ENCODE measurements at regions not wholly inside any gene's neighbourhood (a gene's known extent, or its start where the extent isn't known, plus 50 kb on each side); places are given as distances from the start of the nearest gene placed in this dataset.

DNA sequence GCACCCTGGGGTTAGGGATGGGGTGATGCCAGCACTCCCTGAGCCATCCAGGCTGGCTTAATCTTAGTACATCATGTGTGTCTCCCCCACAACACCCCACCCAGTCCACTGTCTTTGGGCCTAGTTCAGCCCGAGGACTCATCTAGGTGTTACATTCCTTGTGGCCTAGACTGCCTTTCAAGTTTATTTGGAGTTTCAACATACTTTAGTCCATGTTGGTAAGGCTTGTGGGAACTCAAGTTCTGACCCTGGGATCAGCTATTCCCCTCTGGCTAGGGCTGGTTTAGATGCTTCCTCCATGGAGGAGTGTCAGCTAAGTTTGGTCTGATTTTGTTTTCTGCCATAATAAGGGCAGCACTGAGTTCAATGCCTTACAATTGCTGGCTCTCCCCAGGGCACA is 302.4 kb downstream of the SMARCA2 start:
- DNase-seq, result no peak

DNA sequence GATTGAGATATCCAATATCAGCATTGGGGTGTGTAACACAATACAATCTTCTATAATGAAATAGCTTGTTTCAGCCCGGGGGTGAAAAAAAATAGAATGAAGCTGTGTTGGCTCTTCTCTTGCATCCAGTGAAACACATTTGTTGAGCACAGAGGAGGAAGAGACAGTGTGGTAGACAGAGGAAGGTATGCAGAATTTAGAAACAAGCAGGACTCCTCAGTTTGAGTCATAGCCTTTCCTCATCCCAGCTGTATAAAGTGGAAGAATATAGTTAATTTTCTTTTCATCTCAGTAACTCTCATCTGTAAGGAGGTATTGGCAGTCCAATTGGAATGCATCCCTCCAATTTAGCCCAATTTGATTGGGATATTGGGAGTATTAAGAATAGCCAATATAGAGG is 302.2 kb upstream of the VLDLR start:
- no peak for DNase-seq

DNA sequence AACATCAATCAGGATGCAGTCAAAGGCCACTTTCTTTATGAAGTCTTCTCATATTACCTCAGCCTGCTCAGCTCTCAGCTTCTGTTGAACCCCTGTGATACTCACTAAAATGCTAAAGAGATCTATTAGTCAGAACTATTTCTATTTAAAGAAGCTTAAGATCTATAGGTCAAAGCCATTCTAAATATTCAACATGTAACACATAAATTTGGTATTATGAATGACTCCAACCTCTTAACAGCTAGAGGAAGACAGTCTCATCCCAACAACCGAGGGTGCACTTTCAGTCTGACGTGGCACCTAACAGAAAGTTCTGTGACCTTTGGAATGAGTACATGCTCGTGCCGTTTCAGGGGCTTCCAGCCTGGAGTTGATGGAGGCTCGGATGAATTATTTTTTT is 301.5 kb upstream of the VLDLR start:
- no peak for DNase-seq

DNA sequence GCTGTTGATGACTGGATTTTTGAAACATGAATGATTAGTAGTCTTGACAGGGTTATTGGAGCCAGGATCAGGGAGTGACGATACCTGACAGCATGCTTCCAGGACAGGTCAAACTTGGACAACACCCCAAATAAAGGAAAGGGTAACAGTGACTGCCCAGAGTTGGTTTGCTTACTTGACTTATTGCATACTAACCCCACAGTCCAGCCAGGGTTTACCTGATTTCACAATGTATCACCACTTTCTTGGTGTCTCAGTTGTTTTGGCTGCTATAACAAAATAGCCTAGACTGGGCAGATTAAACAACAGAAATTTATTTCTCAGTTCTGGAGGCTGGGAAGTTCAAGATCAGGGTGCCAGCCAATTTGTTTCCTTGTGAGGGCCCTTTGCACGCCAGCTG is 301.0 kb upstream of the VLDLR start:
- DNase-seq, result no peak

DNA sequence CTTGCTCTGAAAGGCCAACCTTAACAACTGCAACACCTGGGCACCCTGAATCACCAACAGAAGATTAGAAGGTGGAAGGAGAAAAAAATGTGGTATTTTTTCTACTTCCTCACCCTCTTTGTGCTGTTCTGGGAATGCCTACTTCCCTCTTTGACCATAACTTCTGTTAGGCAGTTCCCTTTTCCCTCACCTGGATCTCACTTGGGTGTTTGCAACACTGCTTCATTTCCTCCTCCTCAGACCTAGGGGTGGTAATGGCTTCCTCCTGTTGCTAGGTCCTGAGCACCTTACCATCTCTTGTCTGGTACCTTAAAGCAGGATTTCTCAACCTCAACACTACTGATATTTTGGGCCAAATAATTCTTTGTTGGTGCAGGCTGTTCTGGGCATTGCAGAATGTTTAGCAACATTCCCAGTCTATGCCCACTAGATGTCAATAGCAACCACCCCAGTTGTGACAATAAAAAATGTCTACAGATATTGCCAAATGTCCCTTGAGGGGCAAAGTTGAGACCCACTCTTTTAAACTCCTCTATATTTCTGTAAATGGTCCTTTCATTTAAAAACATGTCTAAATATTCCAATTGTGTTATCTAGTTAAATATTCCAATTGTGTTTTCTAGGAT is 300.0 kb upstream of the VLDLR start:
- DNase-seq, result no peak

DNA sequence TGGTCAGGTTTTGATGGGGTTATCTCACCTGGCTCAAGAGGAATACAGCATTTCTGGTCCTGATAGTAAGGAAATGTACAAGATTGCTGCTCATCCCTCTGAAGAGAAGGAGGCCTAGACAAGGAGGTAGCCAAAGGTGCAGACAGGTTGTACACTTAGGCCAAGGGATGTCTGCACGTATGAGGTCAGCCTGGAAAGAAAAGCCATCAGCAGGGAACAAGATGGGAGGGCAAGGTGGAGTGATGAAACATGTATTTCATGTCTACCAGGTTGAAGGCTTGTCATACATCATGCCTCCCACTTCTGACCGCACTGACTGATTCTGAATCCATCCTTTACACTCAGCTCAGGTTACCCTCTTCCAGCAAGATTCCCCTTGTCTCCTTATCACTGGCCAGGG is 296.8 kb upstream of the VLDLR start:
- DNase-seq, result no peak

DNA sequence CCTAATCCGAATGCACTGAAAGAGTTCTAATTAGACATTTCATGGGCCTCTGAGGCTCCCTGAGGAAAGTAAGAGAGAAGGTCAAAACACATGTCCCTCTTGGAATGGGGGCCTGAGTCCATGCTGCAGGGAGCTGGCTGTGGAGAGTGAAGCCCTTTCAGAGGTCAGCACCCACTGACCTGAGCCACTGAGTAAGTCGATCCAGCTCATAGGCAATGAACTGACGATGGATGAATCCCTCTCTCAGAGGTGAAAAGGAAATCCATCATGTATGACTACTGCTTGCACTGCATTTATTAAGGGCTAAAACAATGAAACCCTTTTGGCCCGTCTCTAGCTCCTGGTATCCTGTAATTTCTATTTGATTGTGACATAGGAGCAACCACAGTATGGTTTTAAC is 288.9 kb upstream of the VLDLR start:
- DNase-seq, result no peak

DNA sequence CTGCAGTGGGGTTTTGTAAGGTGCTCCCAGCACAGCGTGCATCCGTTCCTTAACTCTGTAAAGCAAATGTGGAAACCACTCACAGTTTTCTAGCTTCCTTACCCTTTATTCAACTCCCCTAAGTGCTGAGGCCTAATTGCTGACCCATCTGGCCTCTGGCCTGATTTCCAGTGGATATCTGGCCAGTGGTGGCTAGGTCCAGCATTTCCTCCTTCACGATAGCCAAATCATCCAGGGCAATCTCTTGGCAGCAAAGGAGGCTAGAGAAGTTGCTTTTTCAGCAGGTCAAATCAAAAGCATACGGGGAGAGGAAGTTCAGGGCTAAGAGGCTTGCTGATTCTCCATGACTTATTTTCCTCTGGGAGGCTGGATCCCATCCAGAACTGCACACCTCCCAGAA is 286.3 kb upstream of the VLDLR start:
- DNase-seq, result no peak

DNA sequence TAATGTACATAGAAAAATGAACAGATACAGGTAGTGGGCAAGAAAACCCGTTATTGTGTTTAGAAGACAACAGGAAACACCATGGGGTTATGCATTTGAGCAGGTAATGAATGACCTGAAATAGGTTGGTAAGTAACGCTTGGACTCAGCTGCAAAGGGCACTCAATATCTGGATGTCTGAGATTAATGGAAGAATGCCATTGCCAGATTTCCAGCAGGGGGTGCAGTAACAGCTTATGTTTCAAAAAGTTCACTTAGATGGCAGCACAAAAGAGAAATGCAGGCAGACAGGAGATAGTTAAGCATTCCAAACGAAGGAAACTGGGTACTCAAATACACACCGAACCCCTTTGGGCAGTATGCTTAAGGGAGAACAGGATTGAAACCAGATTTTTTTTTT is 285.5 kb upstream of the VLDLR start:
- peak; percentile 9 for DNase-seq

DNA sequence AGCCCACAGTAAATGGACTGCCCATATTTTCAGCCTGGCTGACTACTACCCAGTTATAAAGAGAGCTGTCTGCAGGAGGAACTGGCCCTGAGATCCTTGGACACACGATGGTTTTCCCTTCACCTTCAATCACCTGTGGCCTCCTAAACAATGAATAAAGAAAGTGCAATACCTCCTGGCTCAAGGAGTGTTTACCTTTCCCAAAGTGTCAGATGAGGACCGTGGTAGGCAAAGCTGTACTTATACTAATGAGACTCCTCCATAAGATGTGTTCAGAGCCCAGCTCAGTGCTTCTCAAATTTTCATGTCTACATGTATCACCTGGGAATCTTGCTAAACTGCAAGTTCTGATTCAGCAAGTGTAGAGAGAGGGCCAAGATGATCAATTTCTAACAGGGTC is 284.5 kb upstream of the VLDLR start:
- no peak for DNase-seq

DNA sequence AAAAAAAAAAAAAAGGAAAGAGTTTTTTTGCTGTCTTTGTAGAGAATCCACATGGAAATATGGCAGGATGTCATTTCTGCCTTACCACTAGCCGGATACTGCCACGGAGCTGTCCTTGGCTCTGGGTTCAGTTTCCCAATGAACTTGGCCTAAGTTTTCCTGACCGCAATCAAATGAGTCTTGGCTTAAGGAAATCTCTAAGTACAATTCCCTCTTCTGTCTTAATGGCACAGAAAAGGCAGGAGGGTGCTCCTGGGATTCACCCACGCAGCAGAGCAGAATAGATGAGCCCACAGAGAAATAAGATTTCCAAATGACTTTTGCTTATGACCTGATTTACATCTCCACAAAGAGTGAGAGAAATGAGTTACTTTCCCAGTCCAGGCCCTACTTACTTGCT is 284.0 kb upstream of the VLDLR start:
- DNase-seq, result no peak

DNA sequence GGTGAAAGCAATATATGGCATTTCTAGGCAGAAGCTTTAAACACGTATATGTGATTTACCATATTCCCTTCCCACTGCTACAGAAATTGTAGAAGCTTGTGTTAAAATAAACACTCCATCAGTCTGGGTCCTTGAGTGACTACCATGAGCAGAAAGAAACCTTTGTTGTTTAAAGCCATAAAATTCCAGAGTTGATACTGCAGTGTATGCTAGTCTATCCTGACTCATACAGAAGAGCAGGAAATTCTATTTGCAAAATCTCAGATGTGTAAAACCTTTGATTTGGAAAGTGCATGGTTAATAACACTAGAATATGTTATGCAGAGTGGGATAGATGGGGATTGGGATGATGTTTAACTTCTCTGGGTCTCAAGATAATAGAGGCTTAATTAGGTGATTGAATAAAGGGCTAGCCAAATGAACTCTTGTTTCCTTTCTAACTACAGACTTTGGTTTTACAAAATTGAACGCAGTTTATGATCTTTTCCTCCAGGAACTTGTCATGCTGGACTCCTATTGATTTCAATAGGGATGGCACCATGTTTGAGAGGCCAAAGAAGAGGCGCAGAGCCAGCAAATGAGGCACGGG is 282.7 kb upstream of the VLDLR start:
- no peak for DNase-seq

DNA sequence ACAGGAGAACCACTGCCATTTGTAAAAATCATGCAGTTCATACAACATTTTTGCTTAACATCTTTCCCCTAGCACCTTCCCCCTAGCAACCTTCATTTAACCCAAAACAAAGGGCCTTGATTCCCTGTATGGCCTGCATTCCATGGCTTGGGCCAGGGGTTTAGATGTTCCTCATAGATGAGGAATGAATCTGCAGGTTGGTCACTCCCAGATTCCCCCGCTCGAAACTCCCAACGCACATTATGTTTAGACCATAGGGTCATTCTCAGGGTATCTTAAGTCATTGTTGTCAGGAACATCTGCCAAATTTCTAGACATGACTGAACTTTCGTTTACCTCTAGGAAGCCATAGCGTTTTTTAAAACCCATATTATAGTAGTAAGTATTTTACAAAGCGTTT is 282.2 kb upstream of the VLDLR start:
- DNase-seq, result no peak

DNA sequence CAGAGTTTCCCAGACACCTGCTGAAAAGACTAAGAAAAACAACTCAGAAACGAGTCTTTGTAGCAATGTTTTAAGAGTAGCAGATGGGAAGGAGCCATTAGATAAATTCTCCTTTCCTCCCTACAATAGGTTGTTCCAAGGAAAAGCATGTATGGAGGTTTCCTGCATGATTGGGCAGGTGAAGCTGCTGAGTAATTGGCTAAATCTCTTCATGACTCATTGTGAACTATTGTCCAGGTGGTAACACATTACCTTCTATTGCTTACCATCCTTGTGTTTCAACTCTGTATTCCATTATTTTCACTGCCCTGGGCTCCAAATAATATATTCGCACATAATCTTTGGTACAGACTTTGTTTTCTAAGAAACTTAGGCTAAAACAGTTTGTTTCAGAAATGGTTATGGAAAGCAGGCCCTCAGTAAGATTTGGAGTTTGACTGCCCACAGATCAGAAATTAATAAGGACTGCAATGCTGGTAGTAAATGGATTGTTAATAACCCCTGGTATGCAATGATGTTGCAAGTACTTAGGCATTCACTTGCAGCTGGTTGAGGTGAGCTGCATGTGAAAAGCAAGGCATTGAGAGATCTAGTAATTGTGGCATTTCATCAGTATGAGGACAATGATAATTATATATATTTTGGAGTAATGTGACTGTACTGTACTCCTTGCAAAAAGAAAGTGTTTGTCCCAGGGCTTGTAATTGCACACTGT is 281.4 kb upstream of the VLDLR start:
- no peak for DNase-seq

DNA sequence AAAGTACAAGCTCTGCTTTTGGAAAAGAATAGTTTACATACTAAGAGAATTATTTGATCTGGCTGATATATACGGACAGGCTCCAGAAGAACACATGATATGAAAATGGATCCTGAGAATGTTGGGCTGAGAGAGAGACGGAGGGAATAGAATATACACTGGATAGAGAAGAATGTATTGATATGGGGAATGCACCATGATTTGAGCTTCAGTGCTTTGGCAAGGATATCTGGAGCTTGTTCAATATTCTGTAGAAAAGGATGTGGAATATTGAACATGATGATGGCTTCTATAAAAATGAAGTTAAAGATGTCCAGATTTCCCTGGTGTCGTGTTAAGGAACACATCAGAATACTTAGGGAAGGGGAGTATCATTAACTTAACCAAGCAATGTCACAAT is 280.5 kb upstream of the VLDLR start:
- DNase-seq, result no peak

DNA sequence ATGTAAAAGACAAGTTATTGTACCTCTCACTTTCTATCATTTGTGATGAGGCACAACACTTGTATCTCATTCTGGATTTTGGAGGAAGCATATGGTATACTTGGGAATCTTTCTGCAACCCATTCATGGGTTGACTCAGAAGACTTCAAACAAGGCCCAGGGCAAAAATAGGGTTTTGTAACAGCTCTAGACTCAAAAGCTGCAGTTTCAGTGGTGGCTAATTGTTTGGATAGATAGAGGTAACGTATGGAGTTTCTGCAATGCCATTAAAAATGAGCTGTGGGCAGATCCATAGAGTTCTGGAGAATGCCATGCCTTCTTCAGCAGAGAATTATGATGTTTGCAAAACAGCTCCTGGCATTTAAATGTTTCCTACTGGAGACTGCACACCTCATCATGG is 279.6 kb upstream of the VLDLR start:
- no peak for DNase-seq

DNA sequence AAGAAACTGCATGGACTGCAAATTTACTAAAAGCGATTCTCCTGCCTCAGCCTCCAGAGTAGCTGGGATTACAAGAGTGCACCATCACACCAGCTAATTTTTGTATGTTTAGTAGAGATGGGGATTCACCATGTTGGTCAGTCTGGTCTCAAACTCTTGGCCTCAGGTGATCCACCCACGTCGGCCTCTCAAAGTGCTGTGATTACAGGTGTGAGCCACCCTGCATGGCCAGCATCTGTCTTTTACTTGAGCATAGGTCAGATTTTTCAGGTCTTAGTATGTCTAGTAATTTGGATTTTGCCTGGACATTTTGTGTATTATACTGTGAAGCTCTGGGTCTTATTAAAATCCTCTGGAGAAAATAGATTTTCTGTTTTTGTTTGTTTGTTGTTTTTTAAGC is 277.8 kb upstream of the VLDLR start:
- DNase-seq, result no peak

DNA sequence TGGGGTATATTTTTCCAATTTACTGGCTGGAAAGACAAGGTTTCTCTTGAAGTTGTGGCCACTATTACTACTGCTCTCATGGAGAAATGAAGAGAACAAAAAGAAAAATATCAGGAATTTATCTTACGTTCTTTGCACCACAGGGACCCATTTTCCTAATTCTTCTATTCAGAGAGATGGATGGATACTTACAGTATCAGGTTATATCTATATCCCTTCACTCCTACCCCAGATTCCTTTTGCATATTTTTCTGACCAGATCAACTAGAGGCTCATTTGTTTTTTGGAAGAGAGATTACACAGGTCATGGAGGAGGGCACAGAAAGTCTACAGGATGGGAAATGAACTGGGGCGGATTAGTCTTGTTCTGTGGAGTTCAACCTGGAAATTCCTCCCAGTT is 277.2 kb upstream of the VLDLR start:
- no peak for DNase-seq

DNA sequence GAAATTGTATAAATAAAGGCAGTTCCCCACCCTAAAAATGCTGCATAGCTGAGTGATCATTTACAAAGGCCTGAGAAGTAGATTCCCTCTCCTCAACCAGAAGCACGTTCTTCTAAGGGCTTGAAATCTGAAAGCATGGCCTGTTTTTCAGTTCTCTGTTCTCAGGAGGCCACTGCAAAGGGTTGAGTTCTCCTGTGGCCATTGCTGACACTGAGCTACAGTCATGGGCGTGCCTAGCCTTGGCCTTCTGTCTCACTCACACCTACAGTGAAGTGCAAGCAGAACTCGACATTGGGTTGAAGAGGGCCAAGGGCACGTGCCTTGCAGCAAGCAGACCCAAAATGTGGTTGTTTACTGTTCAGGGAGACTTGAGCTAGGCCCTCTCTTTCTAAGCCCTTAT is 276.6 kb upstream of the VLDLR start:
- DNase-seq, result no peak

DNA sequence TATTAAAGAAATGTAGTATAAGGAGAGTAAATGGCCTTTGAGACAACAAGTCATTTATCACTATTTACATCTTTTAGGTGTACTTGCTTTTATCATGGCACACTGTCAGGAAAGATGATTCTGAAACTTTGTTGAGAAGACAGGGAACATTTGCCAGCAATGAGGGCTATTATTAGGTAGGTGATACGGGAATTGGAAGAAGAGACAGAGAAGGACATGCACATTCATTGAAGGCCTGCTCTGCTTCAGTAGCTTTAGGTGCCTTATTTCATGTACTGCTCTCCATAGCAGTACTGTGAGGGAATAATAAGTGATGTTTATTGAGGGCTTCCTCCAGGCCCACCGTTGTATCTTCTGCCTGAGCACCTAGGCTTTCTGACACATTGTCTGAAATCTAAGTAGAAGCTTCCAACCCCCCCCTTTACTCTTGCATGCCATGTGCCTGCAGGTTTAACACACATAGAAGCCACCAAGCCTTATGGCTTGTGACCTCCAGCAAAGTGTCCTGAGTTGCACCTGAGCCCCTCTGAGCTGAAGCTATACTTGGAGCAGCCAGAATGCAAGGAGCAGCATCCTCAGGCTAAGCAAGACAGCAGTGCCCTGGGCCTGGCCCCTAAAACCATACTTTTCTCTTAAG is 275.2 kb upstream of the VLDLR start:
- no peak for DNase-seq

DNA sequence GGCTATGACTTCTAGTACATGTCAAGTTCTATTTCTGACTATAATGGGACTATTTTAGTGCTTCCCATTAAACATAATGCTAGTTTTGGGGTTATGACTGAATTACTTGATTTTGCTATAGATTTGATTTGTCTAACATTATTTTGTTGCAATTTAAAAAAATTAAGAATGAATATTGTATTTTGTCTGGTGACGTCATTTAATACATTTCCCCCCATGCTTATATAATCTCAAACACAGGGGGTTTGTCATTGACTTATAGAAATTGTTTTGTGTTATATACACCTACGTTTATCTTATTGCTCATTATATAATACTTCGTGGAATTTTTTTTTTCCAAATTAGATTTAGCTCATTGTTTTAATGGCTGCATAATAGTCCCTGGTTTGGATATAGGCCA is 270.3 kb upstream of the VLDLR start:
- no peak for DNase-seq

DNA sequence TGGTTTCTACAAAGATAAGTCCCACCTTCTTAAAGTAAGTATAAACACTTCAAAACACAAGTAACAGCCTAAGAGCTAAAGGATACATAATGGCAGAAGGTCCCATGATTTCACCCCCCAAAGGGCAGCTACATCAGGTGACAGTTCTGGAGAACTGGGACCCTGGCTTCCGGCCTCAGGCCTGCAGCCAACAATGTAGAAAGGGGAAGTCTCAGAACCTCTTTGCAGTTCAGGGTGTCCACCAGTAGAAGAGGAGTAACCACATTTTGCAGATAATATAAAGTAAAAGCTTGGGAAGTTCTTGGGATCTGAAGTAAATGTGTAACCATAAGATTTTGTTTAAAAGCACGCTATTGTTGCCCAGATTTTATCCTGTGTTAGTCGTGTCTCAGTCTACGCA is 267.4 kb upstream of the VLDLR start:
- no peak for DNase-seq

DNA sequence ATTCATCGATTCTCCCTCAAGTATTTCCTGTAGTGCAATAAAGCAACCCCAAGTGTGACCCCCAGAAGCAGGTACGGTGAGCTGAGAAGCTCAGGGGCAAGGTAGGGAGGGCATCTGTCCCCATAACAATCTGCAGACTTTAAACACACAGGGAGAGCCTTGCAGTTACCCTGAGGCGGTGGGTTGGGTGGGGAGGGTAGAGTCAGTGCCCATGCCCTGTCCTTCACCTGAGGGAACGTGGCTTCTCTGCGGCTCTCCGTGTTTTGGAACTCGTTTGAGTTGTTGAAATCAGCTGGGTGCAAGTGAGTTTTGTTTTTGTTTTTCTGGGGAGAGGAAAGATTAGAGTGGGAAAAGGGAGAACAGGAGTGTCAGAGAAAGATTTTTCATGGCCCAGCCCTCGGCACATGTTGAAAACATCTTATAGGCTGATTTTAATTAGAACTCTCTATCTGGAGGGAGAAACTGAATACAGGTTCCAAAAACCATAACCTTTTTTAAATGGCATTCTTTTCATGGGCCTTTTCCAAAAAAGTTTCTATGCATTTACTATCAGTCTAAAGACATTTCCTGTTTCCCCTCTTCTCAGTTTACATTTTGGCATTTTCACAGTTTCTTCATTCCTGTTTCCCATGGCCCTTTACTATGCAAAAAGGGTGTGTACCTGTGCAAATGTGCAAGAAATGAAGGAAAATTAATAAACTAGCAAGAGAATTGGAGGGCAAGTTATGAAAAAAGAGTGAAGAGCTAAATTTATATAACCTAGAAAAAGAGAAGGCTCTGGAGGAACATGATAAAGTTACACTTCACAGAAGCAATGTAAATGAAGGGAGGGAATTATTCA is 266.5 kb upstream of the VLDLR start:
- peak; percentile 4 for DNase-seq

DNA sequence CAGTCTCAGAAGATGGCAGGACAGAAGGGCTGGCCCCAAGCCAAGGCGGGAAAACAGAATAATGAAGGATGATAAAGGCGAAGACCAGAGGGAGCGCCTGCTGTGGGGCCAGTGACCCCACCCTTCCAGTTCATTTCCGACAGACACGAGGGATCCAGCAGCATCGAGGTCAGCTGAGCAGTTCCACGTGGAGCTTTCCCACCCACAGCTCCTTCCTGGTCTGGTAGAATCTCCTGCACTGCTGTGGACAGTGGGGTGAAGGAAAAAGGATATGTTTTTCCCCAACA is 265.9 kb upstream of the VLDLR start:
- DNase-seq, result no peak
